ENCODE measurements at regions not wholly inside any gene's neighbourhood (a gene's known extent, or its start where the extent isn't known, plus 50 kb on each side); places are given as distances from the start of the nearest gene placed in this dataset.

DNA sequence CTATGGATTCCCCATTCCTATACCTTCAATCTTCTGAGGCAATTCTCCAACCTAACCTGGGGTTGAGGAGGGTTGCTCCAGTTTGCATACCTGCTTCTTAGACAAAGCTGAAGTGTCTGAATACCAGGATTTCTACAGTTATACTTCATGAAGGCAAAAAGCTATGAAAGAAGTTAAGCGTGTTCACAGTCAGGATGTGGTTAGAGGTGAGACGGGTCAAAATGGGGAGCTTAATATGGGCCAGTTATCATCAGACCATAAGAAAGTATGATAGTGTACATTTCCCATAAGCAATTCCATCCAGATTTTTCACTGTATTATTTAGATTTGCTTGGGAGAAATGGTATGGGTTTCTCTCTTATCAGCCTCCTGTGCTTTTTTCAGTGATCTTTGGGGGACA is 156.9 kb upstream of the FER start:
- Histone ChIP-seq H3K27ac (ENCODE audit: low read depth) (no peak overlapping the region), H3K9me2 (ENCODE audit: insufficient read depth) (peaks cover 4% of the 10 kb centered on the region; the same call in 1 of the 2 replicates), H3K4me2 (no peak overlapping the region), H3F3A (replicated peaks; ENCODE audit: low read depth) (no peaks in the 10 kb centered on the region), H3K27me3 (ENCODE audit: insufficient read depth) (no peaks in the 10 kb centered on the region), H3K4me1 (ENCODE audit: insufficient read depth) (no peaks in the 10 kb centered on the region; the same call in 1 of the 2 replicates), H2AFZ (no peak overlapping the region), H3K4me3 (no peak overlapping the region), H3K36me3 (ENCODE audit: insufficient read depth) (no peaks in the 10 kb centered on the region), H3K79me2 (replicated peaks; ENCODE audit: insufficient read depth) (no peaks in the 10 kb centered on the region), H4K20me1 (replicated peaks; ENCODE audit: insufficient read depth) (no peaks in the 10 kb centered on the region)
- Mint-ChIP-seq H3K4me3 (no peak overlapping the region), H3K4me1 (no peaks in the 10 kb centered on the region), H3K27me3 (ENCODE audit: insufficient read depth, low read depth, poor library complexity) (no peaks in the 10 kb centered on the region), H3K27ac (no peak overlapping the region), H3K9me3 (no peaks in the 10 kb centered on the region), H3K36me3 (ENCODE audit: low read depth) (no peaks in the 10 kb centered on the region)
- ATAC-seq (no peak), DNase-seq (ENCODE audit: low spot score) (no peak)
- TF ChIP-seq POLR2AphosphoS5 (IDR thresholded peaks at IDR 0.05; ENCODE audit: low read depth) (no peak), CREB1 (CRISPR knock-in tag; IDR thresholded peaks at IDR 0.05; ENCODE audit: low read depth) (no peak)

DNA sequence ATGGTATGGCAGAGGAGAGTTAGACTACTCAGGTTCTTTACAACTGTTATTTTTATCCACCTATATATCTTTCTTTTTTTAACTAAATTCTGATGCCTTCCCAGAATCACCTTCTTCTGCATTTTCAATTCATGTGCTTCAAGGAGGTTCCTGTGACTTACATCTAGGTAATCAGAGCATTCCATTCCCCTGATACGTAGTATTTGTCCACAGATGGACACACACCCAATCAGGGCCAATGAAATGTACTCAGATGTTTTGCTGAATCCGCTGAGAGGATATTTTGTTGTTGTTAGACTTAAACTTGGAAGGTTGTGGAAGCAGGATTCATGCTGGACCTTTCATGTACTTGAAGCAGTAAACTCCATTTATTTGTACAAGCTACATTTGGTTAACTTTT is 159.4 kb upstream of the FER start:
- H3K4me2 ChIP-seq = no peak overlapping the region
- H3K4me1 ChIP-seq (ENCODE audit: insufficient read depth) = peaks cover 4% of the 10 kb centered on the region; the same call in 1 of the 2 replicates
- H4K20me1 ChIP-seq (replicated peaks; ENCODE audit: insufficient read depth) = no peaks in the 10 kb centered on the region
- Mint-ChIP-seq H3K27me3 (ENCODE audit: insufficient read depth, low read depth, poor library complexity) (no peaks in the 10 kb centered on the region), H3K4me3 (no peak overlapping the region), H3K9me3 (no peaks in the 10 kb centered on the region), H3K4me1 (no peaks in the 10 kb centered on the region), H3K27ac (no peak overlapping the region), H3K36me3 (ENCODE audit: low read depth) (no peaks in the 10 kb centered on the region)
- H2AFZ ChIP-seq = 0 out of 2 replicates have a peak overlapping the region, but pooled peaks have one; percentile 3
- no peaks in the 10 kb centered on the region for H3F3A ChIP-seq (replicated peaks; ENCODE audit: low read depth)
- no peak overlapping the region for H3K27ac ChIP-seq (ENCODE audit: low read depth)
- H3K9me2 ChIP-seq (ENCODE audit: insufficient read depth) = peaks cover 4% of the 10 kb centered on the region; the same call in 1 of the 2 replicates
- no peaks in the 10 kb centered on the region for H3K36me3 ChIP-seq (ENCODE audit: insufficient read depth)
- H3K4me3 ChIP-seq = no peak overlapping the region
- ATAC-seq (no peak), DNase-seq (ENCODE audit: low spot score) (no peak)
- no peaks in the 10 kb centered on the region for H3K79me2 ChIP-seq (replicated peaks; ENCODE audit: insufficient read depth)
- no peaks in the 10 kb centered on the region for H3K27me3 ChIP-seq (ENCODE audit: insufficient read depth)
- TF ChIP-seq, protein P1, sequence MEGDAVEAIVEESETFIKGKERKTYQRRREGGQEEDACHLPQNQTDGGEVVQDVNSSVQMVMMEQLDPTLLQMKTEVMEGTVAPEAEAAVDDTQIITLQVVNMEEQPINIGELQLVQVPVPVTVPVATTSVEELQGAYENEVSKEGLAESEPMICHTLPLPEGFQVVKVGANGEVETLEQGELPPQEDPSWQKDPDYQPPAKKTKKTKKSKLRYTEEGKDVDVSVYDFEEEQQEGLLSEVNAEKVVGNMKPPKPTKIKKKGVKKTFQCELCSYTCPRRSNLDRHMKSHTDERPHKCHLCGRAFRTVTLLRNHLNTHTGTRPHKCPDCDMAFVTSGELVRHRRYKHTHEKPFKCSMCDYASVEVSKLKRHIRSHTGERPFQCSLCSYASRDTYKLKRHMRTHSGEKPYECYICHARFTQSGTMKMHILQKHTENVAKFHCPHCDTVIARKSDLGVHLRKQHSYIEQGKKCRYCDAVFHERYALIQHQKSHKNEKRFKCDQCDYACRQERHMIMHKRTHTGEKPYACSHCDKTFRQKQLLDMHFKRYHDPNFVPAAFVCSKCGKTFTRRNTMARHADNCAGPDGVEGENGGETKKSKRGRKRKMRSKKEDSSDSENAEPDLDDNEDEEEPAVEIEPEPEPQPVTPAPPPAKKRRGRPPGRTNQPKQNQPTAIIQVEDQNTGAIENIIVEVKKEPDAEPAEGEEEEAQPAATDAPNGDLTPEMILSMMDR (conservative IDR thresholded peaks at IDR 0.05; ENCODE audit: low read depth in 2 of 2) = no peak
- TF ChIP-seq STAT1 (IDR thresholded peaks at IDR 0.05; ENCODE audit: unreplicated experiment) = no peak
- TF ChIP-seq, protein P2, sequence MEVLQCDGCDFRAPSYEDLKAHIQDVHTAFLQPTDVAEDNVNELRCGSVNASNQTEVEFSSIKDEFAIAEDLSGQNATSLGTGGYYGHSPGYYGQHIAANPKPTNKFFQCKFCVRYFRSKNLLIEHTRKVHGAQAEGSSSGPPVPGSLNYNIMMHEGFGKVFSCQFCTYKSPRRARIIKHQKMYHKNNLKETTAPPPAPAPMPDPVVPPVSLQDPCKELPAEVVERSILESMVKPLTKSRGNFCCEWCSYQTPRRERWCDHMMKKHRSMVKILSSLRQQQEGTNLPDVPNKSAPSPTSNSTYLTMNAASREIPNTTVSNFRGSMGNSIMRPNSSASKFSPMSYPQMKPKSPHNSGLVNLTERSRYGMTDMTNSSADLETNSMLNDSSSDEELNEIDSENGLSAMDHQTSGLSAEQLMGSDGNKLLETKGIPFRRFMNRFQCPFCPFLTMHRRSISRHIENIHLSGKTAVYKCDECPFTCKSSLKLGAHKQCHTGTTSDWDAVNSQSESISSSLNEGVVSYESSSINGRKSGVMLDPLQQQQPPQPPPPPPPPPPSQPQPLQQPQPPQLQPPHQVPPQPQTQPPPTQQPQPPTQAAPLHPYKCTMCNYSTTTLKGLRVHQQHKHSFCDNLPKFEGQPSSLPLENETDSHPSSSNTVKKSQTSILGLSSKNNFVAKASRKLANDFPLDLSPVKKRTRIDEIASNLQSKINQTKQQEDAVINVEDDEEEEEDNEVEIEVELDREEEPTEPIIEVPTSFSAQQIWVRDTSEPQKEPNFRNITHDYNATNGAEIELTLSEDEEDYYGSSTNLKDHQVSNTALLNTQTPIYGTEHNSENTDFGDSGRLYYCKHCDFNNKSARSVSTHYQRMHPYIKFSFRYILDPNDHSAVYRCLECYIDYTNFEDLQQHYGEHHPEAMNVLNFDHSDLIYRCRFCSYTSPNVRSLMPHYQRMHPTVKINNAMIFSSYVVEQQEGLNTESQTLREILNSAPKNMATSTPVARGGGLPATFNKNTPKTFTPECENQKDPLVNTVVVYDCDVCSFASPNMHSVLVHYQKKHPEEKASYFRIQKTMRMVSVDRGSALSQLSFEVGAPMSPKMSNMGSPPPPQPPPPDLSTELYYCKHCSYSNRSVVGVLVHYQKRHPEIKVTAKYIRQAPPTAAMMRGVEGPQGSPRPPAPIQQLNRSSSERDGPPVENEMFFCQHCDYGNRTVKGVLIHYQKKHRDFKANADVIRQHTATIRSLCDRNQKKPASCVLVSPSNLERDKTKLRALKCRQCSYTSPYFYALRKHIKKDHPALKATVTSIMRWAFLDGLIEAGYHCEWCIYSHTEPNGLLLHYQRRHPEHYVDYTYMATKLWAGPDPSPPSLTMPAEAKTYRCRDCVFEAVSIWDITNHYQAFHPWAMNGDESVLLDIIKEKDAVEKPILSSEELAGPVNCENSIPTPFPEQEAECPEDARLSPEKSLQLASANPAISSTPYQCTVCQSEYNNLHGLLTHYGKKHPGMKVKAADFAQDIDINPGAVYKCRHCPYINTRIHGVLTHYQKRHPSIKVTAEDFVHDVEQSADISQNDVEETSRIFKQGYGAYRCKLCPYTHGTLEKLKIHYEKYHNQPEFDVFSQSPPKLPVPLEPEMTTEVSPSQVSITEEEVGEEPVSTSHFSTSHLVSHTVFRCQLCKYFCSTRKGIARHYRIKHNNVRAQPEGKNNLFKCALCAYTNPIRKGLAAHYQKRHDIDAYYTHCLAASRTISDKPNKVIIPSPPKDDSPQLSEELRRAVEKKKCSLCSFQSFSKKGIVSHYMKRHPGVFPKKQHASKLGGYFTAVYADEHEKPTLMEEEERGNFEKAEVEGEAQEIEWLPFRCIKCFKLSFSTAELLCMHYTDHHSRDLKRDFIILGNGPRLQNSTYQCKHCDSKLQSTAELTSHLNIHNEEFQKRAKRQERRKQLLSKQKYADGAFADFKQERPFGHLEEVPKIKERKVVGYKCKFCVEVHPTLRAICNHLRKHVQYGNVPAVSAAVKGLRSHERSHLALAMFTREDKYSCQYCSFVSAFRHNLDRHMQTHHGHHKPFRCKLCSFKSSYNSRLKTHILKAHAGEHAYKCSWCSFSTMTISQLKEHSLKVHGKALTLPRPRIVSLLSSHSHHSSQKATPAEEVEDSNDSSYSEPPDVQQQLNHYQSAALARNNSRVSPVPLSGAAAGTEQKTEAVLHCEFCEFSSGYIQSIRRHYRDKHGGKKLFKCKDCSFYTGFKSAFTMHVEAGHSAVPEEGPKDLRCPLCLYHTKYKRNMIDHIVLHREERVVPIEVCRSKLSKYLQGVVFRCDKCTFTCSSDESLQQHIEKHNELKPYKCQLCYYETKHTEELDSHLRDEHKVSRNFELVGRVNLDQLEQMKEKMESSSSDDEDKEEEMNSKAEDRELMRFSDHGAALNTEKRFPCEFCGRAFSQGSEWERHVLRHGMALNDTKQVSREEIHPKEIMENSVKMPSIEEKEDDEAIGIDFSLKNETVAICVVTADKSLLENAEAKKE (CRISPR knock-in tag; IDR thresholded peaks at IDR 0.05) = no peak
- TF ChIP-seq CREB1 (CRISPR knock-in tag; IDR thresholded peaks at IDR 0.05; ENCODE audit: low read depth) = no peak
- no peak for TF ChIP-seq NANOG (IDR thresholded peaks at IDR 0.05; ENCODE audit: borderline replicate concordance)
- no peak for TF ChIP-seq ZNF331 (CRISPR knock-in tag; IDR thresholded peaks at IDR 0.05; ENCODE audit: low read depth)
- no peak for TF ChIP-seq ETS1 (IDR thresholded peaks at IDR 0.05)
- TF ChIP-seq EZH2phosphoT487 (IDR thresholded peaks at IDR 0.05; ENCODE audit: unreplicated experiment) = no peak
- TF ChIP-seq ZNF114 (CRISPR knock-in tag; IDR thresholded peaks at IDR 0.05) = no peak
- no peak for TF ChIP-seq POLR2AphosphoS5 (IDR thresholded peaks at IDR 0.05; ENCODE audit: low read depth)

Measured in GM23338 (cell line).